Gastrocnemius medialis (tissue), 4 donors: ENCODE measurements at regions not wholly inside any gene's neighbourhood (a gene's known extent, or its start where the extent isn't known, plus 50 kb on each side); places are given as distances from the start of the nearest gene placed in this dataset.

Experiments used
- ATAC-seq, 2 donors: fragments of 150-250 bp; one replicate each; pipeline ENCODE4 v1.9.1; 2016
- DNase-seq, 2 donors: peaks; one replicate each; pipeline ENCODE4 v3.0.0-alpha.2; 2019
- H3K27ac ChIP-seq, 4 donors: fragments of 200-600 bp; sonication (generic); 1 replicate in 1 of 4; 2 replicates in 3 of 4; pipeline ENCODE4 v1.5.1; 2016 to 2018; ENCODE audit warnings: mild to moderate bottlenecking in 2 of 4, moderate library complexity in 1 of 4
- H3K27me3 ChIP-seq, 3 donors: fragments of 200-600 bp; sonication (generic) in 2 of 3; 1 replicate in 1 of 3; 2 replicates in 2 of 3; pipeline versions ENCODE4 v1.5.1 to v1.6.0; 2016 to 2019; ENCODE audit warnings: mild to moderate bottlenecking in 1 of 3, moderate library complexity in 1 of 3
- H3K36me3 ChIP-seq, 2 donors: fragments of 200-600 bp; sonication (generic) in 1 of 2; one replicate each; pipeline ENCODE4 v1.5.1; 2017 to 2018
- H3K4me1 ChIP-seq, 2 donors: fragments of 200-600 bp; sonication (generic) in 1 of 2; one replicate each; pipeline ENCODE4 v1.5.1; 2016 to 2017; ENCODE audit warnings: mild to moderate bottlenecking in 2 of 2
- H3K4me3 ChIP-seq, 4 donors: fragments of 200-600 bp; sonication (generic) in 3 of 4; 1 replicate in 1 of 4; 2 replicates in 3 of 4; pipeline ENCODE4 v1.5.1; 2016 to 2019; ENCODE audit warnings: mild to moderate bottlenecking in 2 of 4
- H3K9me3 ChIP-seq, 3 donors: fragments of 200-600 bp; sonication (generic) in 2 of 3; 1 replicate in 1 of 3; 2 replicates in 2 of 3; pipeline ENCODE4 v1.5.1; 2016 to 2019
- CTCF ChIP-seq, 5 experiments: fragments of 450-650 bp in 3 of 5; fragments of 200-600 bp in 2 of 5; sonication (generic) in 2 of 5; IDR thresholded peaks in 4 of 5; conservative IDR thresholded peaks in 1 of 5; 1 replicate in 4 of 5; 2 replicates in 1 of 5; pipeline ENCODE4 v1.5.1; 2016 to 2019; ENCODE audit warnings: antibody characterized with exemption in 5 of 5, mild to moderate bottlenecking in 3 of 5, moderate library complexity in 3 of 5
- POLR2A ChIP-seq, 2 donors: fragments of 450-650 bp; IDR thresholded peaks; one replicate each; pipeline ENCODE4 v1.6.1; 2017; ENCODE audit warnings: antibody characterized with exemption in 2 of 2, mild to moderate bottlenecking in 2 of 2, moderate library complexity in 2 of 2
- in situ Hi-C, 4 donors: fragments of 200-750 bp; cut with MboI; loops; one replicate each; pipeline versions ENCODE4 v1.15.0 to v1.8.0; 2017; ENCODE audit warnings: low sequenced_read_pairs in 4 of 4
- intact Hi-C: fragments of 100-400 bp; cut with DNase I; formaldehyde crosslinking; loops from one replicate; pipeline ENCODE4 v1.15.1; 2023; ENCODE audit warnings: low total_unique reads

DNA sequence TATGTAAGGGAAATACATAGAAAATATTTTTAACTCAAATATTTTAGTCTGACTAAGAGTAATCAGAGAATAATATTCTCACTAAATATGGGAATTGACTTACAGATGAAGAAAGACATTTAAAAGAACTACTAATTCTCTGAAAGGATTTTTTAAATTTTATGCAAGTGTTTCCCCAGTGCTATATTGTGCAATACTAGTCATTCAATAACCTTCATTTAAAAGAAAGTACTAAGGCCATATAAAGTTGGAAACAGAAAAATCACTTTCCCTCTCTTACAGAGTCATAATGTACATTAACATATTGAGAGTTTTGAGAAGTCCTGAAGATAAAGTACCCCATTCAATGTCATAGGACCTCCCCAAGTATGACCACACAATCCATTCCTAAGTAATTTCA, 584.6 kb upstream of the ACVR2A start:
- ATAC-seq (no peak), DNase-seq (no peak)
- no peak overlapping the region for H3K27ac ChIP-seq
- H3K9me3 ChIP-seq, result no peaks in the 10 kb centered on the region
- in situ Hi-C loops, result no loop called here
- H3K4me3 ChIP-seq, result no peak overlapping the region
- no peaks in the 10 kb centered on the region for H3K36me3 ChIP-seq
- no peaks in the 10 kb centered on the region for H3K27me3 ChIP-seq
- H3K4me1 ChIP-seq, result no peaks in the 10 kb centered on the region
- TF ChIP-seq CTCF (IDR thresholded peaks at IDR 0.05 in 4 of 5, conservative IDR thresholded peaks at IDR 0.05 in 1 of 5) (no peak), POLR2A (IDR thresholded peaks at IDR 0.05) (no peak)
- intact Hi-C loops, result no loop called here

DNA sequence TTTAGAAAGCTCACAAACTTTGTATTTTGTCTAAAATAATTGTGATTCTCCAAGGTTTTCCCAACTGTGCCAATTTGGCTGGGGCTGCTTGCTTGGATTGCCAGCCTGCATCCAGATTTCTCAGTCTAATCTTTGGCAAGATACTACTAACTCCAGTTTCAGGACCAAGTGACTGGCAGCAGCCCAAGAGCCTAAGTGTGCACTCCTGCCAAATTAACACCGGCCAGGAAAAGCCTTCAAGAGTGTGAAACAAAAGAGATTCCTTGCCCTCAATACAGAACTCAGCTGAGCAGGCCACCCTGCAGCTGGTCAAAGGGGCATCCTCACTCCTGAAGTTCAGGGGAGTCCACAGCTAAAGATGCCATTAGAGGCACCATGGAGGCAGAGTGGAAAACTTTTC, 589.0 kb upstream of the ACVR2A start:
- H3K4me3 ChIP-seq, result no peak overlapping the region
- DNase-seq (no peak), ATAC-seq (no peak)
- H3K27ac ChIP-seq, result no peak overlapping the region
- no peaks in the 10 kb centered on the region for H3K9me3 ChIP-seq
- H3K27me3 ChIP-seq, result no peaks in the 10 kb centered on the region
- TF ChIP-seq CTCF (IDR thresholded peaks at IDR 0.05 in 4 of 5, conservative IDR thresholded peaks at IDR 0.05 in 1 of 5), result no peak
- in situ Hi-C loops, result no loop called here
- peaks cover 5 to 8% of the 10 kb centered on the region in 2 donors for H3K4me1 ChIP-seq
- no peaks in the 10 kb centered on the region for H3K36me3 ChIP-seq
- intact Hi-C loops, result no loop called here

DNA sequence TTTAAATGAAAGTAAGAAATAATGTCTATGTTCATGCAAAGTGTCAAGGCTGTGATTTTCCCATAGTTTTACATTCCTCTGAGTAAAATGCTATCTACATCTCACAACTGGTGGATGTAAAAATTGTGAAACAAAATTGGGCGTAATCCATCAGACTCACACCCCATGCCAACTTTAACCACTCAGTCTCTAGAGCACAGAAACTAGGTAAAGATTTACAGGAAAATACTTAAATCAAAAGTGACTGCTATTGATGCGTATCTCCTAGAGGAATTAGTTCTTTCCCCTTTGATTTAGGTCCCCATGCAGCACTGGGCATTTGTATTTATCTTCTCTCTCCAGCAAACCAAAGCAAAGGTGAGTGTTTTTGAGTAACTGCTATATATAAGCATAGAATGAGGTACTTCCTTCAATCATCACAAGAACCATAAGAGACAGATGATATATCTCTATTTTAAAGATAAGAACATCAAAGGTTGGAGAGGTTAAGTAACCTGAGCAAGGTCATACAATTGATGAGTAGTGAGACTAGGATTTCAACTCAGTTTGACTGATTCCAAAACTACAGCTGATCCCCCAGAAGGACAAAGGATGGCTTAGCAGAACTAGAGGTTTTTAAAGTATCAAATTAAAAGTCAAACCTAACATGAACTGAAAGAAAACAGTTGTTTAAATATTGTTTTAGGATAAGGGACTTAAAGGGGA, 594.0 kb upstream of the ACVR2A start:
- Histone ChIP-seq H3K27ac (no peak overlapping the region), H3K36me3 (no peaks in the 10 kb centered on the region), H3K27me3 (no peaks in the 10 kb centered on the region), H3K4me3 (no peak overlapping the region), H3K9me3 (no peaks in the 10 kb centered on the region), H3K4me1 (peaks cover 5 to 8% of the 10 kb centered on the region in 2 donors)
- no peak for ATAC-seq
- intact Hi-C loops (no loop called here), in situ Hi-C loops (no loop called here)
- DNase-seq, result no peak
- TF ChIP-seq CTCF (IDR thresholded peaks at IDR 0.05 in 4 of 5, conservative IDR thresholded peaks at IDR 0.05 in 1 of 5) (no peak), POLR2A (IDR thresholded peaks at IDR 0.05) (no peak)

DNA sequence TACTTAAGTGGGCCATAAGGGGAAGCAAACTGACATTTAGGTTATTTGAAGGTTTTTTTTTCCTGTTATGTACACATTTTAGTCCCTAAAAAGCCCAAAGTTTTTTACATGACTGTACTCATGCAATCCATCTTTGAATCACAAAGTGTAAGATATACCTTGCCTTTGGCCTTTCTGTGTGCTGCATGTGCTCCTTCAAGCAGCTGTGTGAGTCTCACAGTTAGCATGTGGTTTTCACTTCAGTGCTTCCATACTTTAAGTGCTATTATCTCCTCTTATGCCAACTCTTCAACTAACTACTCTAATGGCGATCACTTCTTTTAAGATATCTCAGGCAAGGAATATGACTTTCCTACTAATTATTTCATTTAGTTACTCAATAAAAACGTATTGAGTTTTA, 597.1 kb upstream of the ACVR2A start:
- H3K27me3 ChIP-seq, result no peaks in the 10 kb centered on the region
- no peak overlapping the region for H3K4me3 ChIP-seq
- H3K4me1 ChIP-seq, result peaks cover 5 to 8% of the 10 kb centered on the region in 2 donors
- ATAC-seq (no peak), DNase-seq (no peak)
- no peak overlapping the region for H3K27ac ChIP-seq
- H3K36me3 ChIP-seq, result no peaks in the 10 kb centered on the region
- intact Hi-C loops (no loop called here), in situ Hi-C loops (no loop called here)
- H3K9me3 ChIP-seq, result no peaks in the 10 kb centered on the region
- no peak for TF ChIP-seq POLR2A (IDR thresholded peaks at IDR 0.05)
- TF ChIP-seq CTCF (IDR thresholded peaks at IDR 0.05 in 4 of 5, conservative IDR thresholded peaks at IDR 0.05 in 1 of 5), result no peak

DNA sequence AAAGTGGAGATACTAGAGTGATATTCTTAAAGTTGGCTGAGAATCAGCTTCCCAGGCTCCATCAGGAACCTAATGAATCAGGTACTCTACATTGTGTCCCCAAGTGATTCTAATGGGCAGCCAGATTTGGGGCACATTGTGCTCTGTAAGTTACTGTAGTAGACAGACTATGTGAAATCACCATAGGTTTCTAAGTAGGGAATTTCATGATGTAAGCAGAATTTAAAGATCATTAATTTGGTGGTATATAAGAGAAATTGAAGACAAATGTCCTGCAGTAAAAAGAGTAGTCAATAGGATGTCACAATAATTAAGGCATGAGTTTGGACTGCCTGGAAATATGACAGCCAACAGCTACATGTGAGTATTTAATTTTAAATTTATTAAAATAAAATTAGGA, 602.4 kb upstream of the ACVR2A start:
- in situ Hi-C loops (no loop called here), intact Hi-C loops (no loop called here)
- Histone ChIP-seq H3K4me3 (no peak overlapping the region), H3K27ac (no peak overlapping the region), H3K27me3 (no peaks in the 10 kb centered on the region), H3K36me3 (no peaks in the 10 kb centered on the region), H3K9me3 (no peaks in the 10 kb centered on the region), H3K4me1 (no peaks in the 10 kb centered on the region)
- DNase-seq (no peak), ATAC-seq (no peak)
- no peak for TF ChIP-seq POLR2A (IDR thresholded peaks at IDR 0.05)
- no peak for TF ChIP-seq CTCF (IDR thresholded peaks at IDR 0.05 in 4 of 5, conservative IDR thresholded peaks at IDR 0.05 in 1 of 5)
